Liver (tissue), 3 donors: ENCODE measurements at regions not wholly inside any gene's neighbourhood (a gene's known extent, or its start where the extent isn't known, plus 50 kb on each side); places are given as distances from the start of the nearest gene placed in this dataset.
"Not testable (repeated sequence)": the region's sequence is repeated elsewhere in the genome, so short reads cannot be mapped to it uniquely, and the experiment has no call there.

Experiments used
- ATF3 ChIP-seq: IDR thresholded peaks from 2 replicates; pipeline ENCODE4 v1.6.1; 2016; ENCODE audit warnings: antibody characterized with exemption
- EGR1 ChIP-seq, 2 donors: IDR thresholded peaks; 2 replicates each; pipeline ENCODE4 v1.6.1; 2016 to 2018; ENCODE audit warnings: antibody characterized with exemption in 2 of 2, low read depth in 2 of 2
- GABPA ChIP-seq, 2 donors: IDR thresholded peaks in 1 of 2; conservative IDR thresholded peaks in 1 of 2; 2 replicates each; pipeline ENCODE4 v1.6.1; 2016; ENCODE audit warnings: antibody characterized with exemption in 2 of 2, mild to moderate bottlenecking in 1 of 2, moderate library complexity in 1 of 2
- HNF4A ChIP-seq, 2 donors: conservative IDR thresholded peaks; 2 replicates each; pipeline ENCODE4 v1.6.1; 2016; ENCODE audit warnings: antibody characterized with exemption in 2 of 2, mild to moderate bottlenecking in 2 of 2
- JUND ChIP-seq, 2 donors: IDR thresholded peaks; 2 replicates each; pipeline ENCODE4 v1.6.1; 2016; ENCODE audit warnings: antibody characterized with exemption in 2 of 2
- MAX ChIP-seq: IDR thresholded peaks from 2 replicates; pipeline ENCODE4 v1.6.1; 2016; ENCODE audit warnings: antibody characterized with exemption
- REST ChIP-seq: IDR thresholded peaks from 2 replicates; pipeline ENCODE4 v1.6.1; 2016; ENCODE audit warnings: antibody characterized with exemption, mild to moderate bottlenecking
- RXRA ChIP-seq, 2 donors: IDR thresholded peaks; 2 replicates each; pipeline ENCODE4 v1.6.1; 2017 to 2018; ENCODE audit warnings: antibody characterized with exemption in 2 of 2, mild to moderate bottlenecking in 1 of 2
- TAF1 ChIP-seq: conservative IDR thresholded peaks from 2 replicates; pipeline ENCODE4 v1.6.1; 2016; ENCODE audit warnings: antibody characterized with exemption, mild to moderate bottlenecking
- YY1 ChIP-seq: IDR thresholded peaks from 2 replicates; pipeline ENCODE4 v1.6.1; 2016; ENCODE audit warnings: antibody characterized with exemption, mild to moderate bottlenecking
- TF ChIP-seq, protein P1 (sequence below): fragments of 150-350 bp; IDR thresholded peaks from 2 replicates; pipeline ENCODE4 v1.5.1; 2017; ENCODE audit warnings: improper control_type of control experiment, low read depth, low read length; ENCODE audit not compliant: missing input control
- donor health status: healthy.
- donor health status: healthy.

- TF ChIP-seq, protein P1, sequence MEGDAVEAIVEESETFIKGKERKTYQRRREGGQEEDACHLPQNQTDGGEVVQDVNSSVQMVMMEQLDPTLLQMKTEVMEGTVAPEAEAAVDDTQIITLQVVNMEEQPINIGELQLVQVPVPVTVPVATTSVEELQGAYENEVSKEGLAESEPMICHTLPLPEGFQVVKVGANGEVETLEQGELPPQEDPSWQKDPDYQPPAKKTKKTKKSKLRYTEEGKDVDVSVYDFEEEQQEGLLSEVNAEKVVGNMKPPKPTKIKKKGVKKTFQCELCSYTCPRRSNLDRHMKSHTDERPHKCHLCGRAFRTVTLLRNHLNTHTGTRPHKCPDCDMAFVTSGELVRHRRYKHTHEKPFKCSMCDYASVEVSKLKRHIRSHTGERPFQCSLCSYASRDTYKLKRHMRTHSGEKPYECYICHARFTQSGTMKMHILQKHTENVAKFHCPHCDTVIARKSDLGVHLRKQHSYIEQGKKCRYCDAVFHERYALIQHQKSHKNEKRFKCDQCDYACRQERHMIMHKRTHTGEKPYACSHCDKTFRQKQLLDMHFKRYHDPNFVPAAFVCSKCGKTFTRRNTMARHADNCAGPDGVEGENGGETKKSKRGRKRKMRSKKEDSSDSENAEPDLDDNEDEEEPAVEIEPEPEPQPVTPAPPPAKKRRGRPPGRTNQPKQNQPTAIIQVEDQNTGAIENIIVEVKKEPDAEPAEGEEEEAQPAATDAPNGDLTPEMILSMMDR = not testable (repeated sequence)
- TF ChIP-seq REST; HNF4A (conservative IDR thresholded peaks at IDR 0.05); JUND (IDR thresholded peaks at IDR 0.05); MAX; TAF1; RXRA (IDR thresholded peaks at IDR 0.05); ATF3; YY1; GABPA (IDR thresholded peaks at IDR 0.05 in 1 of 2, conservative IDR thresholded peaks at IDR 0.05 in 1 of 2); EGR1 (IDR thresholded peaks at IDR 0.05; ENCODE audit: low read depth in 2 of 2): not testable (repeated sequence)
Measured at GRCh38 chr7:8347395-8347794, 85.4 kb upstream of the ICA1 start.
